ENCODE measurements at regions not wholly inside any gene's neighbourhood (a gene's known extent, or its start where the extent isn't known, plus 50 kb on each side); places are given as distances from the start of the nearest gene placed in this dataset.

DNA sequence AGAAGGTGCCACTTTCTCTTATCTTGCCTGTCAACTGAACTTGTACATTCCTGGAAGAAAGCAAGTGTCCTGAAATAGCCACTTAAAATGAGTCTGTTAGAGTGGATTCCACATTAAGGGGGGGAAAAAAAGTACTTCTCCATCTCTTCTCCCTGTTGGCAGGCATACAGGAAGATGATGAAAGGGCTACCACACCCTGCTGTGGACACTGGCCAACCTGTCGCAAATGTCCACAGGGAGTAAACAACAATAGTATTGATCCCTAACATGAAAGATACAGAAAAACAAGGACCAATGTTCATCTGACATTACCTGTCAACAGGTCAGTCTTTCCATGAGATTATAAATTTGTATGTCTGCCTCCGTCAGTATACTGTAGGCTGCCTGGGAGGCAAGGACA, 265.1 kb upstream of the MAP3K1 start:
- H3K27me3 Mint-ChIP-seq = no peaks in the 10 kb centered on the region
- DNase-seq (no peak), ATAC-seq (ENCODE audit: low read depth in 2 of 2) (no peak)
- no peak overlapping the region for H3K4me3 Mint-ChIP-seq
- peaks cover 0 to 5% (median 0%) of the 10 kb centered on the region in 3 donors for H3K4me1 Mint-ChIP-seq
- H3K9me3 Mint-ChIP-seq = no peaks in the 10 kb centered on the region
- H3K36me3 Mint-ChIP-seq = no peaks in the 10 kb centered on the region
- H3K27ac Mint-ChIP-seq = peak overlapping the region in 1 of 6 donors; percentile 73

DNA sequence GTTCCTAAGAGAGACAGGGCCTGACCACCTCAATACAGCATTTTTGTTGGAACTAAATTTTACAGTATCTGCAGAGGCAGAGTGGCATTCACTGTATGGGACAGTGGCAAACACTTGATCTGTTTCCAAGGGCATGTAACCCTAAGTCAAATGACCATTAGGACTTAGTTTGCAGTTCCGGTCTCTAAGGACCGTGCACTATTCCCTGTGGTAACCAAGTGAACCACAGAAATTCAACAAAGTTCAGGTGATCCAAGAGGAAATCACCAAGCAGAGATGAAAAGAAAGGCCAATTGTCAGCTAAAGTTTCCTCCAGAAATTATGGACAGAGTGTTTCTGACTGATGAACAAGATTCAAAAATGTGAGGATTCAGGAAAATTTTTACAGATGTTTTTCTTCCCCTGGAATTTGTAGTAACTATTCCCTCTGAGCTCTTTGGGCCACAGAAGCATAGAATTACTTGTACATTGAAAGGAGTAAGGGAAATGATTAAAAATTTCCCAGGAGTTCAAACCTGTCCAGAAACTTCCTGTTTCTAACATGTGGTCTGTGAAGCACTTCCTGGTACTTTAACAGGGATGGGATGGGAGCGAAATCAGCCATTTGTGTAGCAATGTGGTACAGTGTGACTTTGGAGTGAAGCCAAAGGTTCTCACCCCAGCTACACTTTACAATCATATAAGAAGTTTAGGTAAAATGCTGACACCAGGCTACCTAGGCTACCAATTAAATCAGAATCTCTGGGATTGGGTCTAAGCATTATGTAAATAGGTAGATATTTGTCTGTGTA, 266.1 kb upstream of the MAP3K1 start:
- Mint-ChIP-seq H3K27me3 (no peaks in the 10 kb centered on the region), H3K36me3 (no peaks in the 10 kb centered on the region), H3K9me3 (no peaks in the 10 kb centered on the region), H3K4me1 (peaks cover 0 to 5% (median 2%) of the 10 kb centered on the region in 3 donors), H3K27ac (peak overlapping the region in 1 of 6 donors; percentile 86), H3K4me3 (no peak overlapping the region)
- no peak for DNase-seq
- ATAC-seq (ENCODE audit: low read depth in 2 of 2) = no peak

DNA sequence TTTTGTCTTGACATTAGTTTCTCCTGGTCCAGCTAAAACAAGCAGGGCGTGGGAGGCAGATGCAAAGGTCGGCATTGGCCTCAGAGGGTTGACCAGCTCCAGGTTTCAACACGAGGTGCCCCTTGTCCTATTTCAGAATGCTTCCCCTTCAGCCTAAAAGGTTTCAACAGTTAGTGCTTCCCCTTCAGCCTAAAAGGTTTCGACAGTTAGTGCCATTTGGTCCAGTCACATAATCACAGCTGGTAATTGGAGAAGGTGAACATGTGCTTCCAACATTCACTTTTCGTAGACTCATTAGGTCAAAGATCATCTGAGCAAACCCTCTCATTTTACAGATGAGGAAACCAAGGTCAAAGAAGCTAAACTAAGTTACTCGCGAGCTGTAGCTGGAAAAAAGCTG, 270.3 kb upstream of the MAP3K1 start:
- Mint-ChIP-seq H3K27ac (peak overlapping the region in 1 of 6 donors; percentile 22), H3K9me3 (no peaks in the 10 kb centered on the region), H3K4me3 (no peak overlapping the region), H3K36me3 (no peaks in the 10 kb centered on the region), H3K4me1 (peaks cover 9 to 15% (median 14%) of the 10 kb centered on the region in 3 donors), H3K27me3 (no peaks in the 10 kb centered on the region)
- no peak for ATAC-seq (ENCODE audit: low read depth in 2 of 2)
- DNase-seq = no peak

DNA sequence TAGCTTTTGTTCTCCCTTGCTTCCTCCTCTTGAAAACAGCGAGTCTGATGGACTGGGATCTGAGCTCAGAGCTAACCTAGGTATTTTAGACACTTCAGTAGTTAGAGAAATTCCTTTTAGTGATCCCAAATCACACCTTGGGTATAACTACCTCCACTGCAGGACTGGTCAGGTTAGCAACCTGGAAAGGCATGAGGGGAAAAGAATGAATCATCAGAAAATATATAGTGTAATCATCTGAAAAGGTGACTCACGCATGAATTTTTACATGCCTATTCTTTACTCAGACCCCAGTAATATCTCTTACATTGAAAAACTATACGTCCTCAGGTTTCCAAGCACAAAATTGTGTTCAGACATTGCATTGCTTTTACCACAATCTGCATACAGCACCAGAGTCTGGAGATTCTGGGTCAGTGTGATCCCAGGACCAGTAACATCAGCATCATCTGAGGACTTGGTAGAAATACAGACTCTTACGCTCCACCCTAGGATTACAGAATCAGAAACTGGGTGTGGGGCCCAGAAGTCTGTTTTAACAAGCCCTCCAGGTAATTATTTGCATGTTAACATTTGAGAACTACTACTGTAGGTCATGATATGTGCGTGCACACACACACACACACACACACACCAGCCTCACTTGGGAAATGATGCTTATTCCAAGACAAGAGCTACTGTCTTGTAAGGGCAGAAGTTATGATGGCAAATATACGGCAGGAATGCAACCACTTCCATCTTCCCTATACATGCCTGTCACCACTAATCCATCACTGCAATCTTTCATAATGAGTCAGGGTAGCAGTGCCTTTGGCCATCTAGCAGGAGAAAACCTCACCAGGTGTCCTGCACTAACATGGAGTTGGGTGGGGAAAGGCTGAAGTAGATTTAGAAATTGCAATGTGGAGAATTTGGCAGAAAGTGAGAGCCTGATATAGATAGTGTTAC, 271.6 kb upstream of the MAP3K1 start:
- no peak overlapping the region for H3K4me3 Mint-ChIP-seq
- no peaks in the 10 kb centered on the region for H3K36me3 Mint-ChIP-seq
- no peaks in the 10 kb centered on the region for H3K27me3 Mint-ChIP-seq
- no peaks in the 10 kb centered on the region for H3K9me3 Mint-ChIP-seq
- DNase-seq (no peak), ATAC-seq (ENCODE audit: low read depth in 2 of 2) (no peak)
- H3K27ac Mint-ChIP-seq = peak overlapping the region in 1 of 6 donors; percentile 67
- H3K4me1 Mint-ChIP-seq = peaks cover 14 to 18% (median 16%) of the 10 kb centered on the region in 3 donors

DNA sequence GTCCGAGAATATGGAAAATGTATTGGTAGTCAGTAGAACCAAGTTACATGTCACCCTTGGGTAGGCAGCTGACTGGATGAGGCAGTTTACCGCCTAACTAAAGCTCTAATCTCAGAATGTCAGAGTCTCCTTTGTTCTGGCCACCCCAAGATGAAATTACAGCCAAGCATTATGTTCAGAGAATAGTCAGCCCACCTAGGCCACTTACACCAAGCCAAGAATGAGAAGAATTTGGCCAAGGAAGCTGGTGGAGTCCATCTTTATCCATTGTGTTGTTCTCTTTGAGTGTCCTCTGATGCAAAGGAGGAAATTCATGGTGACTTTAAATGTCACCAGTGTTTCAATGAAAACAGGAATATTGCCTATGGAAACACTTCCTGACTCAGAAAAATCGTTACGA, 275.1 kb upstream of the MAP3K1 start:
- Mint-ChIP-seq H3K27ac (no peak overlapping the region), H3K27me3 (no peaks in the 10 kb centered on the region), H3K4me3 (no peak overlapping the region), H3K9me3 (peaks cover 0 to 1% (median 0%) of the 10 kb centered on the region in 7 donors), H3K4me1 (peaks cover 14 to 16% (median 16%) of the 10 kb centered on the region in 3 donors), H3K36me3 (no peaks in the 10 kb centered on the region)
- ATAC-seq (ENCODE audit: low read depth in 2 of 2) (no peak), DNase-seq (no peak)

DNA sequence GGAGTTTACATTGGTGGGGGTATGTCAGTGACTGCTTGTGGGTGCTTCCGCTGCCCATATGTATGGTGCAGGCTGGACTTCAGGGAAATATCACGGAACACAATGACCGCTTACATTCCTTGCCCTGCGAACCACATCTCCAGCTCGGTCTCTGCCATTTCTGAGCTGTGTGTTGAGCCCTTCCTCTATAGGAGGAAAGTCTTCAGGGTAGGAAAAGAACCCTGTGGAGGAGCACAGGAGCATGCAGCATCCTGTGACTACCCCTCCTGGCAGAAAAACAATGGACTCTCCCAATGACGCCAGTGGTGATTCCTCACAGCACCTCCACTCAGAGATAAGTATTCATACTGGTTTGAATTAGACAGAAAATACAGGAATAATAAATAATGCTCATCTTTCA, 276.8 kb upstream of the MAP3K1 start:
- no peak for ATAC-seq (ENCODE audit: low read depth in 2 of 2)
- peak overlapping the region in 1 of 6 donors; percentile 10 for H3K27ac Mint-ChIP-seq

DNA sequence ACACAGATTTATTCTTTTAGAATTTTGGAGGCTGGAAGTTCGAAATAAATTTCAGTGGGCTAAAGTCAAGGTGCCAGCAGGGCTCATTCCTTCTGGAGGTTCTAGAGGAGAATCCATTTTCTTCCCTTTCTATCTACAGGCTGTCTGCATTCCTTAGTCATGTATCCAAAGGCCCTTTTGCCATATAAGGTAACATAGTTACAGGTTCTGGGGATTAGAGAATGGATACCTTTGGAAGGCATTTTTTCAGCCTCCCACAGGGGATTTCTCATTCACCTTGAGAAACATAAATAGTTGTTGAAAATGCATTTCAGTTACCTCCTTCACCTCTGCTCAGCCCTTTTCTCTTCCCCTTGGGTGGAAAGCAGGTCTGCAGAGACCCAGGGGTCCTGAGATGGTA, 280.0 kb upstream of the MAP3K1 start:
- no peak for ATAC-seq (ENCODE audit: low read depth in 2 of 2)
- Mint-ChIP-seq H3K36me3 (no peaks in the 10 kb centered on the region), H3K9me3 (peaks cover 0 to 5% (median 0%) of the 10 kb centered on the region in 7 donors), H3K4me3 (no peak overlapping the region), H3K4me1 (peaks cover 7 to 26% (median 7%) of the 10 kb centered on the region in 3 donors), H3K27ac (no peak overlapping the region), H3K27me3 (no peaks in the 10 kb centered on the region)
- no peak for DNase-seq

More for the DNA sequence above, 276.8 kb upstream of the MAP3K1 start:
- DNase-seq = no peak
- no peaks in the 10 kb centered on the region for H3K27me3 Mint-ChIP-seq
- peak overlapping the region in 1 of 8 donors; percentile 24 for H3K4me3 Mint-ChIP-seq
- no peaks in the 10 kb centered on the region for H3K36me3 Mint-ChIP-seq
- H3K4me1 Mint-ChIP-seq = peaks cover 12 to 17% (median 16%) of the 10 kb centered on the region in 3 donors
- peaks cover 0 to 1% (median 0%) of the 10 kb centered on the region in 7 donors for H3K9me3 Mint-ChIP-seq

DNA sequence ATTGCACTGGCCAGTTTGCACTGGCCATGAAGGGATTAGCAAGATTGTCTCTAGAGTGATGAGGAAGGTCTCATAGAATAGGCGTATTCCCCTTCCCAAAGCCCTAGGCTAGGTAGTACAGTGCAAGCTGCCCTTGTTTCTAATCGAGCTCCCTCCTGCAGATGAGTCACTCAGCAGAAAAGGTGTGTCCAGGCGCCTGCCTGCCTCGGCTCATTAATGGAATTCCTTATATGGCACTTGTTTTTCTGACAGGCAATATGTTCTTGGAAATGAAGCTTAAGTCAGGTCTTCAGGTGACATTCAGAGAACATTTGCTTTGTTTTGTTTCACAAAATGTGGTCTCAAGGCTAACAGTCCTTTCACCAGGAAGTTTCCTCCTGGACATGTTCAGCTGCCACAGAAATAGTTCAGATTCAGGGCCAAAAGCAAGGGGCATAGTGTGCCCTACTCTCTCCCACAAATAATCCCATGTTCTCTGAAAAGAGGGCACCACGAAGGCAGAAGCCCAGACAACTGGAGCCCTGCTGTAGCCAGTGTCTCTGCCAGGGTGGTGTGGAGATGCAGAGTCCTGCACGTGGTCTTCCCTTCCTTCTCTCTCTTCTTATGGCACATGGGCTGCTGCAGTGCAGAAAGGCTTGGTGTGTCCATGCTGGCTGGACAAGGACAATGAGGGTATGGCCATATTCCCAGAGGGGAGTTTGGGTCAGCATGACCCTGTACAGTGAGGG, 281.1 kb upstream of the MAP3K1 start:
- ATAC-seq (ENCODE audit: low read depth in 2 of 2) (no peak), DNase-seq (no peak)
- H3K4me1 Mint-ChIP-seq = peaks cover 7 to 26% (median 7%) of the 10 kb centered on the region in 3 donors
- no peaks in the 10 kb centered on the region for H3K27me3 Mint-ChIP-seq
- H3K36me3 Mint-ChIP-seq = no peaks in the 10 kb centered on the region
- H3K27ac Mint-ChIP-seq = no peak overlapping the region
- H3K9me3 Mint-ChIP-seq = peaks cover 0 to 5% (median 0%) of the 10 kb centered on the region in 7 donors
- no peak overlapping the region for H3K4me3 Mint-ChIP-seq

DNA sequence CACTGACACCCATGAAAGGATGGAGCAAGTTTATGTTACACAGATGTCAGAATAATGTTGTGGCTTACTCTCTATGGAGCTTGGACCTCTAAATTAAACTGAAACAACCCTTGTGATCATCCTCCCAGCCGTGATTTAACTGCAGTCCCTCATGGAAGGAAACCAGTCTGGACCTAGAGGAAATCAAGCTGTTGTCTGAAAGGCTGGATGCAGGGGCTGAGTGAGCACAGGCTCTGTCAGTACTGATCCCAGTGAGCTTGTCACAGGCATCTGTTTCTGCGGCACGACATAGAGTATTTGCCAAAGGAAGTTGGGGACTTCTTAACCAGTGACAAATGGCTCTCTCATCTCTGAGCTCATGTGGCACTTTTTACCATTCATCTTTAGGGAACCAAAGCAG, 282.9 kb upstream of the MAP3K1 start:
- no peak for DNase-seq
- no peak overlapping the region for H3K4me3 Mint-ChIP-seq

DNA sequence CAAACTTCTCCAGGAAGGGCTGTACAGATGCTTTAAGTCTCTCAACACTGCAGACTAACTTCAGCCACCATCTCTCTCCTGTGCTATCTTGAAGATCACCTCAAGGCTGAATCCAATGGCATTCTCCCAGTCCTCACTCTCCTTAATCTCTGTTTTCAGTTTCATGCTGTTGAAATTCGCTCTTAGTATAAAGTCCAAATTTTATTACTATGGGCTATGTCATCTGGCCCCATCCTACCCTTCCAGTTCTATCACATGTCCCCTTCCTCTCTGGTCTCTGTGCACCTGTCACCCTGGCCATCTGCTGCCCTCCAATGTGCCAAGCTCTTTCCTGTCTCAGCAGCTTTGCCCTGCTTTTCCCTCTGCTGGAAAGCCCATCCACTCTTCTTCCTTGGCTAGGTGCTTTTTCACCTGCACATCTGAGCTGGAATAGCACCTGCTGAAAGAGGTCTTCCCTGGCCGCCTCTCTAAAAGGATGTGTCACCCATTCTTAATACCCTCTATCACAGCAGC, 284.7 kb upstream of the MAP3K1 start:
- H3K9me3 Mint-ChIP-seq = peaks cover 0 to 5% (median 0%) of the 10 kb centered on the region in 7 donors
- H3K36me3 Mint-ChIP-seq = no peaks in the 10 kb centered on the region
- ATAC-seq (ENCODE audit: low read depth in 2 of 2) = no peak
- H3K4me3 Mint-ChIP-seq = no peak overlapping the region
- DNase-seq = no peak
- H3K27ac Mint-ChIP-seq = peak overlapping the region in 5 of 6 donors; percentile 3 to 72 (median 12)
- peaks cover 4 to 29% (median 11%) of the 10 kb centered on the region in 3 donors for H3K4me1 Mint-ChIP-seq
- no peaks in the 10 kb centered on the region for H3K27me3 Mint-ChIP-seq

More for the DNA sequence above, 282.9 kb upstream of the MAP3K1 start:
- Mint-ChIP-seq H3K9me3 (peaks cover 0 to 5% (median 0%) of the 10 kb centered on the region in 7 donors), H3K36me3 (no peaks in the 10 kb centered on the region), H3K4me1 (peaks cover 4 to 25% (median 9%) of the 10 kb centered on the region in 3 donors), H3K27ac (no peak overlapping the region), H3K27me3 (no peaks in the 10 kb centered on the region)
- ATAC-seq (ENCODE audit: low read depth in 2 of 2) = no peak

DNA sequence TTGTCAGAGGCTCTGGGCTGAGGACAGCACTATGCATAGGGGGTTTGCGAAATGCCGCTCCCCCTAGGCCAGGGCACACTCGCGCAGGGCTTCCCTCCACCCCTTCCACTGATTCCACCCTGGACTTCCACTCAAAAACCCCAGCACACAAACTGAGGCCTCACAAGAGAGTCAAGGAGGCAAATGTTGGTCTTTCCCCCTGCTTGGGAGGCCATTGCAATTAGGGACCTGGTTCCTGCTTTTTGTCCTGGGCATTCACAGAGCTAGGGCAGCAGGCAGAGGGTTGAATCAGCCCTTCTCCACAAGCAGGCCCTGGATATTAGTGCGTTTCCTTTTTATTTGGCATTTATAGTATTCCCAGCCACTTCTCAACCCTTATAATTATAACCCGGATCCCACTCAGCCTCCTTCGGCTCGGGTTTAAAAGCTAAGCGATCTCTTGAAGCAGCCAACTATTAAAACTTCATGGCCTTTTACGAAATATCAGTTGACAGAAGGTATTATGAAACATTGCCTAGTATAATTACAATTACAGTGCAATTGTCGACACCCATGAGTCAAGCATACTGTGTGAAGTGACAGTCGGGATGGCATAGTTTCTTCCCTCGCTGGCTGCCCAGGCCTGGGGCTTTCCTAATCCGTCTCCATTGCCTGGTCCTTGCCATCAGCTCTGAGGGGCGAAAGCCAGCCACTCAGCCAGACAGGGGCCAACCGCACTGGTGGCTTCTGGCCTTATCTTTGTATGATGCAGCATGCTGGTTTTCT, 285.5 kb upstream of the MAP3K1 start:
- Mint-ChIP-seq H3K4me1 (peaks cover 4 to 29% (median 11%) of the 10 kb centered on the region in 3 donors), H3K9me3 (peaks cover 0 to 5% (median 0%) of the 10 kb centered on the region in 7 donors), H3K36me3 (no peaks in the 10 kb centered on the region), H3K27me3 (no peaks in the 10 kb centered on the region), H3K27ac (peak overlapping the region in 1 of 6 donors; percentile 12), H3K4me3 (no peak overlapping the region)
- DNase-seq (no peak), ATAC-seq (ENCODE audit: low read depth in 2 of 2) (no peak)

DNA sequence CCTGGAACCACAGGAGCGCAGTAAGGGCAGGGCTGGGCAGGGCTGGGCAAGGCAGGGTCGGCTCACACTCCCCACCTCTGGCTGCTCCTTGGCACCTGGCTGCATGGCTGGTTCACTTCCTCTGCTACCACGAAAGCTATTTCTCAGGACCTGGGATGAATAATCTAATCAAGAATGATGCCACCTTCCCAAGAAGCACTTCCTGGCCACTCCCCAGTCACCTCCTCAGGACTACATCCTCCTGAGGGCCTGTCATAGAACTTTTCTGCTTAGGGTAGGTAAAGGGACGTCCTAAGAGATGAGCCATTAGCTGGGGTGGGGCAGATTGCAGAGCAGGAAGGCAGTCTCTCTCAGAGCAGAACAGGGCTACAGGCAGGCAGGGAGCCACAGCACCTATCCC, 288.2 kb upstream of the MAP3K1 start:
- no peaks in the 10 kb centered on the region for H3K27me3 Mint-ChIP-seq
- DNase-seq (no peak), ATAC-seq (ENCODE audit: low read depth in 2 of 2) (no peak)
- H3K9me3 Mint-ChIP-seq = peaks cover 0 to 5% (median 0%) of the 10 kb centered on the region in 7 donors
- no peaks in the 10 kb centered on the region for H3K36me3 Mint-ChIP-seq
- peaks cover 4 to 28% (median 8%) of the 10 kb centered on the region in 3 donors for H3K4me1 Mint-ChIP-seq
- H3K4me3 Mint-ChIP-seq = no peak overlapping the region
- H3K27ac Mint-ChIP-seq = peak overlapping the region in 2 of 6 donors; percentile 32 to 62
